Mesenchymal stem cell (in vitro differentiated cells and primary cell): ENCODE measurements at regions not wholly inside any gene's neighbourhood (a gene's known extent, or its start where the extent isn't known, plus 50 kb on each side); places are given as distances from the start of the nearest gene placed in this dataset.
A peak's percentile ranks its signal among the peaks of the same experiment; 100 is the strongest.

ENCODE experiments used
- DNase-seq: peaks from one replicate; pipeline ENCODE4 v3.0.0-alpha.2; 2013
- H2AFZ ChIP-seq: one replicate; pipeline ENCODE4 v1.6.1; 2013; ENCODE audit warnings: low read depth, mild to moderate bottlenecking, control low read depth, inconsistent platforms, low read length, moderate library complexity
- H2AK5ac ChIP-seq: 2 replicates; pipeline ENCODE4 v1.6.1; 2013; ENCODE audit warnings: low read length, moderate library complexity, mild to moderate bottlenecking, inconsistent platforms; ENCODE audit not compliant: severe bottlenecking
- H2BK120ac ChIP-seq: one replicate; pipeline ENCODE4 v1.6.1; 2013; ENCODE audit warnings: low read depth, mild to moderate bottlenecking, inconsistent platforms, low read length, moderate library complexity
- H2BK12ac ChIP-seq, 2 experiments: one replicate each; pipeline ENCODE4 v1.6.1; 2013; ENCODE audit warnings: inconsistent platforms in 2 of 2, low read length in 2 of 2, mild to moderate bottlenecking in 2 of 2, moderate library complexity in 2 of 2, control low read depth in 1 of 2
- H2BK15ac ChIP-seq: one replicate; pipeline ENCODE4 v1.6.1; 2013; ENCODE audit warnings: mild to moderate bottlenecking, low read depth, inconsistent platforms; ENCODE audit not compliant: poor library complexity, severe bottlenecking
- H2BK5ac ChIP-seq: 2 replicates; pipeline ENCODE4 v1.6.1; 2013; ENCODE audit warnings: low read depth, mild to moderate bottlenecking, low read length, control low read depth, inconsistent platforms; ENCODE audit not compliant: poor library complexity, severe bottlenecking
- H3K14ac ChIP-seq, 2 experiments: one replicate each; pipeline ENCODE4 v1.6.1; 2013; ENCODE audit warnings: inconsistent platforms in 2 of 2, low read length in 2 of 2, control low read depth in 1 of 2, mild to moderate bottlenecking in 1 of 2, moderate library complexity in 1 of 2
- H3K18ac ChIP-seq, 2 experiments: one replicate each; pipeline ENCODE4 v1.6.1; 2013; ENCODE audit warnings: inconsistent platforms in 2 of 2, low read length in 2 of 2, control low read depth in 1 of 2, low read depth in 1 of 2, mild to moderate bottlenecking in 1 of 2
- H3K23ac ChIP-seq, 2 experiments: one replicate each; pipeline ENCODE4 v1.6.1; 2013; ENCODE audit warnings: inconsistent platforms in 2 of 2, low read length in 2 of 2, mild to moderate bottlenecking in 2 of 2, moderate library complexity in 2 of 2, control low read depth in 1 of 2
- H3K27ac ChIP-seq: 2 replicates; pipeline ENCODE4 v1.5.1; 2013; ENCODE audit warnings: mild to moderate bottlenecking, moderate library complexity, low read length, control low read depth, inconsistent platforms; ENCODE audit not compliant: poor library complexity, severe bottlenecking
- H3K27me3 ChIP-seq, 2 experiments: 2 replicates each; pipeline versions ENCODE4 v1.6.1 to v1.7.0; 2013; ENCODE audit warnings: low read length in 2 of 2, mild to moderate bottlenecking in 2 of 2, moderate library complexity in 2 of 2, control low read depth in 1 of 2, inconsistent platforms in 1 of 2; ENCODE audit not compliant: control insufficient read depth in 1 of 2, insufficient read depth in 1 of 2
- H3K36me3 ChIP-seq, 2 experiments: 2 replicates each; pipeline versions ENCODE4 v1.6.1 to v1.7.0; 2013; ENCODE audit warnings: low read length in 2 of 2, control low read depth in 1 of 2, inconsistent platforms in 1 of 2, low read depth in 1 of 2, mild to moderate bottlenecking in 1 of 2; ENCODE audit not compliant: insufficient read depth in 2 of 2, control insufficient read depth in 1 of 2
- H3K4ac ChIP-seq, 2 experiments: one replicate each; pipeline ENCODE4 v1.6.1; 2013; ENCODE audit warnings: inconsistent platforms in 2 of 2, low read length in 2 of 2, mild to moderate bottlenecking in 2 of 2, moderate library complexity in 2 of 2, control low read depth in 1 of 2, low read depth in 1 of 2
- H3K4me1 ChIP-seq: 2 replicates; pipeline ENCODE4 v1.6.1; 2013; ENCODE audit warnings: low read depth, low read length, control low read depth; ENCODE audit not compliant: control insufficient read depth, insufficient read depth
- H3K4me2 ChIP-seq: 2 replicates; pipeline ENCODE4 v1.6.1; 2013; ENCODE audit warnings: low read length, mild to moderate bottlenecking, inconsistent platforms; ENCODE audit not compliant: poor library complexity, severe bottlenecking
- H3K4me3 ChIP-seq, 2 experiments: 2 replicates each; pipeline versions ENCODE4 v1.5.1 to v1.7.0; 2013; ENCODE audit warnings: low read length in 2 of 2, mild to moderate bottlenecking in 2 of 2, control low read depth in 1 of 2, low read depth in 1 of 2; ENCODE audit not compliant: insufficient read depth in 1 of 2
- H3K79me1 ChIP-seq: replicated peaks from 2 replicates; pipeline ENCODE4 v1.6.1; 2013; ENCODE audit warnings: mild to moderate bottlenecking, control low read depth, low read length, inconsistent platforms; ENCODE audit not compliant: poor library complexity, severe bottlenecking
- H3K9ac ChIP-seq: 2 replicates; pipeline ENCODE4 v1.7.0; 2013; ENCODE audit warnings: mild to moderate bottlenecking, low read length, moderate library complexity
- H3K9me3 ChIP-seq: 2 replicates; pipeline ENCODE4 v1.7.0; 2013; ENCODE audit warnings: mild to moderate bottlenecking, low read length; ENCODE audit not compliant: control insufficient read depth
- H4K8ac ChIP-seq: one replicate; pipeline ENCODE4 v1.6.1; 2013; ENCODE audit warnings: inconsistent platforms, mild to moderate bottlenecking, low read length, moderate library complexity
- H4K91ac ChIP-seq: one replicate; pipeline ENCODE4 v1.6.1; 2013; ENCODE audit warnings: mild to moderate bottlenecking, low read length, inconsistent platforms
- WGBS: methylation state at CpG from one replicate; pipeline ENCODE4 v1.1.7; 2013; ENCODE audit warnings: mixed read lengths; 5-methylcytosine and 5-hydroxymethylcytosine counted together

- Histone ChIP-seq H3K36me3 (no peaks in the 10 kb centered on the region), H4K91ac (no peak overlapping the region), H2AFZ (no peak overlapping the region), H2BK15ac (no peak overlapping the region), H3K14ac (no peak overlapping the region), H3K27me3 (no peaks in the 10 kb centered on the region), H2BK120ac (no peak overlapping the region), H3K18ac (no peak overlapping the region), H2AK5ac (no peak overlapping the region), H3K23ac (no peak overlapping the region), H3K4me2 (no peak overlapping the region), H3K4me1 (no peaks in the 10 kb centered on the region), H3K4me3 (no peak overlapping the region), H2BK12ac (no peak overlapping the region), H3K27ac (no peak overlapping the region), H3K9me3 (no peaks in the 10 kb centered on the region), H4K8ac (no peak overlapping the region), H3K79me1 (no peaks in the 10 kb centered on the region), H2BK5ac (no peak overlapping the region), H3K9ac (no peak overlapping the region), H3K4ac (no peak overlapping the region)
- WGBS: no CpG with 5 or more reads among the region's 3 CpGs
- no peak for DNase-seq
These were observed 117.6 kb upstream of the CCN2 start for GRCh38 chr6:132068766-132069165.

GRCh38 chr6:132067286-132067685 lies 116.1 kb upstream of the CCN2 start:
- H3K9me3 ChIP-seq: no peaks in the 10 kb centered on the region

GRCh38 chr6:132065556-132065955 lies 114.4 kb upstream of the CCN2 start:
- Histone ChIP-seq H3K4me2 (no peak overlapping the region), H3K9ac (no peak overlapping the region), H3K36me3 (no peaks in the 10 kb centered on the region), H2BK120ac (no peak overlapping the region), H3K4ac (no peak overlapping the region), H3K9me3 (no peaks in the 10 kb centered on the region), H3K4me1 (no peaks in the 10 kb centered on the region), H4K91ac (no peak overlapping the region), H3K18ac (no peak overlapping the region), H3K4me3 (no peak overlapping the region), H3K23ac (no peak overlapping the region), H3K27me3 (no peaks in the 10 kb centered on the region), H2AK5ac (no peak overlapping the region), H2AFZ (no peak overlapping the region), H2BK12ac (no peak overlapping the region), H2BK15ac (no peak overlapping the region), H3K14ac (no peak overlapping the region), H4K8ac (no peak overlapping the region), H2BK5ac (no peak overlapping the region), H3K27ac (no peak overlapping the region), H3K79me1 (no peaks in the 10 kb centered on the region)
- 90% methylated on average over 1 of the region's 2 CpGs for WGBS
- no peak for DNase-seq

More at GRCh38 chr6:132067286-132067685, 116.1 kb upstream of the CCN2 start:
- Histone ChIP-seq H3K4me3 (no peak overlapping the region), H4K91ac (no peak overlapping the region), H3K4me1 (no peaks in the 10 kb centered on the region), H3K4ac (no peak overlapping the region), H3K14ac (no peak overlapping the region), H3K27ac (no peak overlapping the region), H2AFZ (no peak overlapping the region), H2BK12ac (no peak overlapping the region), H2BK120ac (no peak overlapping the region), H4K8ac (no peak overlapping the region), H3K9ac (peak overlapping the region; percentile 63), H2BK5ac (no peak overlapping the region), H3K18ac (no peak overlapping the region), H2BK15ac (no peak overlapping the region), H3K36me3 (no peaks in the 10 kb centered on the region), H2AK5ac (no peak overlapping the region), H3K23ac (no peak overlapping the region), H3K4me2 (no peak overlapping the region), H3K27me3 (no peaks in the 10 kb centered on the region), H3K79me1 (no peaks in the 10 kb centered on the region)
- DNase-seq: peak; percentile 39
- 29% methylated on average over 3 of the region's 4 CpGs for WGBS

- Histone ChIP-seq H2BK5ac (no peak overlapping the region), H3K14ac (no peak overlapping the region), H4K8ac (peak overlapping the region; percentile 49), H3K18ac (peak overlapping the region in 1 of 2 experiments; percentile 17), H3K4me3 (no peak overlapping the region), H2BK15ac (no peak overlapping the region), H3K4me2 (no peak overlapping the region), H3K4me1 (no peaks in the 10 kb centered on the region), H3K9ac (peak overlapping the region; percentile 23), H2AFZ (no peak overlapping the region), H2BK120ac (no peak overlapping the region), H3K27ac (no peak overlapping the region), H3K36me3 (no peaks in the 10 kb centered on the region), H3K4ac (no peak overlapping the region), H2AK5ac (no peak overlapping the region), H4K91ac (no peak overlapping the region), H3K23ac (no peak overlapping the region), H2BK12ac (peak overlapping the region in 1 of 2 experiments; percentile 75), H3K79me1 (no peaks in the 10 kb centered on the region), H3K9me3 (no peaks in the 10 kb centered on the region), H3K27me3 (no peaks in the 10 kb centered on the region)
- WGBS: 35% methylated on average over 2 of the region's 2 CpGs
- DNase-seq: peak; percentile 51
These were observed 112.6 kb upstream of the CCN2 start for GRCh38 chr6:132063738-132064137.
